ENCODE measurements at regions not wholly inside any gene's neighbourhood (a gene's known extent, or its start where the extent isn't known, plus 50 kb on each side); places are given as distances from the start of the nearest gene placed in this dataset.
"Not testable (repeated sequence)": the region's sequence is repeated elsewhere in the genome, so short reads cannot be mapped to it uniquely, and the experiment has no call there.

DNA sequence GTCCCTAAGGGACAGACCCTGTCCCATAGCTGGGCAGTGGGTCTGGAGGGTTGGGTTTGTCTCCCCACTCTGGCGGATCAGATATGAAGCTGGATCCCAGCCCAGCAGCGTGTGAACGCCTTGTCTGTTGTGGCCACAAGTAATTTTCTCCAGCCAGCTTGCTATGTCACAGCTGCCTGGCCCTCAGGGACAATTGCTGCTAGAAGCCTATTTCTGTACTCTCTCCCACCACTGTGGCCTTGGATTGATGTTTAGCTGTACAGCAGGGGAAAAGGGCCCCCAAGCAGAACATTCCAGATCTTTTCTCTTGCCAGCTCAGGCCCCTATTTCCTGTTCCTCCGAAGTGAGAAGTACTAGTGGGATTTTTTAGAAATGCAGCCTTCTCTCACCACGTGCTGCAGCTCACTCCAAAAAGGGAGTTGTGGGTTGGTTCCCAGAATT is 53.5 kb upstream of the WAC start:
- H3K4me3 ChIP-seq (ENCODE audit: low read depth in 1 of 3, low read length in 3 of 3), result no peak overlapping the region
- H3K27ac ChIP-seq (ENCODE audit: low read depth in 1 of 3, low read length in 2 of 3), result no peak overlapping the region
- H3K9me3 ChIP-seq (ENCODE audit: control insufficient read depth in 2 of 2, insufficient read depth in 1 of 2, low read depth in 1 of 2, low read length in 1 of 2), result no peaks in the 10 kb centered on the region
- no peaks in the 10 kb centered on the region for H3K27me3 ChIP-seq (ENCODE audit: control insufficient read depth in 3 of 3, insufficient read depth in 3 of 3, low read length in 3 of 3)
- DNase-seq (no peak), FAIRE-seq (no peak)
- WGBS, 3 donors, result 42 to 60% (median 45%) methylated on average over 5 of the region's 5 CpGs
- no peaks in the 10 kb centered on the region for H3K36me3 ChIP-seq (ENCODE audit: control insufficient read depth in 3 of 3, insufficient read depth in 2 of 3, low read depth in 1 of 3, low read length in 3 of 3)
- no peaks in the 10 kb centered on the region for H3K4me1 ChIP-seq (ENCODE audit: control insufficient read depth in 3 of 3, insufficient read depth in 2 of 3, low read depth in 1 of 3, low read length in 2 of 3)

DNA sequence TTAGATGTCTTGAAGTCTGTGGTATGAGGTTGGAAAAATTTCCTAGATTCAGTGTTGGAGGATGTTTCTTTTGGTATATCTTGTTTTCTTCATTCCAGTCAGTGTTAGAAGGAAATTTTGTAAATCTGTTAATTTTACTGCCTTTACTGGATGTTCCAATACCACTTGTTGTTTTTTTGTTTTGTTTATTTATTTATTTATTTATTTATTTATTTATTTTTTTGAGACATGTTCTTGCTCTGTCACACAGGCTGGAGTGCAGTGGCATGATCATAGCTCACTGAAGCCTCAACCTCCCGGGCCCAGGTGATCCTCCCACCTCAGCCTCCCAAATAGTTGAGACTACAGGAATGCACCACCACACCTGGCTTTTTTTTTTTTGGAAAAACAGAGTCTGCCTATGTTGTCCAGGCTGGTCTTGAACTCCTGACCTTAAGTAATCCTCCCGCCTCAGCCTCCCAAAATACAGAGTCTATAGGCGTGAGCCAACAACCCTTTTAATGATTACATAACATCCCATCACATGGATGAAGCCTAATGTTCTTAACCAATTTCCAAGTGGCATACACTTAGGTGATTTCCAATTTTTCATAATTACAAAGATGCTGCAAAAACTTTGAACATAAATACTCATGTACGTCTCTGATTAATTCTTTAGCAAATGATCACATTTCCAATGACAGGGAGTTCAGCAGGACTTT is 52.8 kb upstream of the WAC start:
- no peak for FAIRE-seq

GRCh38 chr10:28480628-28480965 is 52.3 kb upstream of the WAC start:
- no peaks in the 10 kb centered on the region for H3K36me3 ChIP-seq (ENCODE audit: control insufficient read depth in 3 of 3, insufficient read depth in 2 of 3, low read depth in 1 of 3, low read length in 3 of 3)
- H3K4me3 ChIP-seq (ENCODE audit: low read depth in 1 of 3, low read length in 3 of 3), result no peak overlapping the region
- no peaks in the 10 kb centered on the region for H3K4me1 ChIP-seq (ENCODE audit: control insufficient read depth in 3 of 3, insufficient read depth in 2 of 3, low read depth in 1 of 3, low read length in 2 of 3)
- H3K9me3 ChIP-seq (ENCODE audit: control insufficient read depth in 2 of 2, insufficient read depth in 1 of 2, low read depth in 1 of 2, low read length in 1 of 2), result no peaks in the 10 kb centered on the region
- 80 to 83% (median 81%) methylated on average over 3 of the region's 3 CpGs for WGBS, 3 donors
- FAIRE-seq (no peak), DNase-seq (no peak)
- H3K27ac ChIP-seq (ENCODE audit: low read depth in 1 of 3, low read length in 2 of 3), result no peak overlapping the region
- H3K27me3 ChIP-seq (ENCODE audit: control insufficient read depth in 3 of 3, insufficient read depth in 3 of 3, low read length in 3 of 3), result no peaks in the 10 kb centered on the region

More for the DNA sequence above, 52.8 kb upstream of the WAC start:
- Histone ChIP-seq H3K4me3 (ENCODE audit: low read depth in 1 of 3, low read length in 3 of 3) (no peak overlapping the region), H3K27me3 (ENCODE audit: control insufficient read depth in 3 of 3, insufficient read depth in 3 of 3, low read length in 3 of 3) (no peaks in the 10 kb centered on the region), H3K36me3 (ENCODE audit: control insufficient read depth in 3 of 3, insufficient read depth in 2 of 3, low read depth in 1 of 3, low read length in 3 of 3) (no peaks in the 10 kb centered on the region), H3K9me3 (ENCODE audit: control insufficient read depth in 2 of 2, insufficient read depth in 1 of 2, low read depth in 1 of 2, low read length in 1 of 2) (no peaks in the 10 kb centered on the region), H3K4me1 (ENCODE audit: control insufficient read depth in 3 of 3, insufficient read depth in 2 of 3, low read depth in 1 of 3, low read length in 2 of 3) (no peaks in the 10 kb centered on the region), H3K27ac (ENCODE audit: low read depth in 1 of 3, low read length in 2 of 3) (no peak overlapping the region)
- 86 to 92% (median 87%) methylated on average over 4 of the region's 4 CpGs for WGBS, 3 donors
- no peak for DNase-seq

DNA sequence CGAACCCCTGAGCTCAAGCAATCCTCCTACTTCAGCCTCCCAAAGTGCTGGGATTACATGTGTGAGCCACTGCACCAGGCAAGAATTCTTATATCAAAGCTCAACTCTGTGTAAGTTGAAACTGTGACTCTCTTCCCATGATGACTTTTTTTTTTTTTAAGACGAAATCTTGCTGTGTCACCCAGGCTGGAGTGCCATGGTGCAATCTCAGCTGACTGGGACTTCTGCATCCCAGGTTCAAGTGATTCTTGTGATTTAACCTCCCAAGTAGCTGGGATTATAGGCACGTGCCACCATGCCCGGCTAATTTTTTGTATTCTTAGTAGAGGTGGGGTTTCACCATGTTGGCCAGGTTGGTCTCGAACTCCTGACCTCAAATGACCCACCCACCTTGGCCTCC is 51.6 kb upstream of the WAC start:
- not testable (repeated sequence) for H3K27ac ChIP-seq (ENCODE audit: low read depth in 1 of 3, low read length in 2 of 3); FAIRE-seq; H3K4me1 ChIP-seq (ENCODE audit: control insufficient read depth in 3 of 3, insufficient read depth in 2 of 3, low read depth in 1 of 3, low read length in 2 of 3); H3K36me3 ChIP-seq (ENCODE audit: control insufficient read depth in 3 of 3, insufficient read depth in 2 of 3, low read depth in 1 of 3, low read length in 3 of 3); H3K4me3 ChIP-seq (ENCODE audit: low read depth in 1 of 3, low read length in 3 of 3); H3K27me3 ChIP-seq (ENCODE audit: control insufficient read depth in 3 of 3, insufficient read depth in 3 of 3, low read length in 3 of 3); H3K9me3 ChIP-seq (ENCODE audit: control insufficient read depth in 2 of 2, insufficient read depth in 1 of 2, low read depth in 1 of 2, low read length in 1 of 2); DNase-seq
- 79 to 81% (median 81%) methylated on average over 5 of the region's 5 CpGs for WGBS, 3 donors

DNA sequence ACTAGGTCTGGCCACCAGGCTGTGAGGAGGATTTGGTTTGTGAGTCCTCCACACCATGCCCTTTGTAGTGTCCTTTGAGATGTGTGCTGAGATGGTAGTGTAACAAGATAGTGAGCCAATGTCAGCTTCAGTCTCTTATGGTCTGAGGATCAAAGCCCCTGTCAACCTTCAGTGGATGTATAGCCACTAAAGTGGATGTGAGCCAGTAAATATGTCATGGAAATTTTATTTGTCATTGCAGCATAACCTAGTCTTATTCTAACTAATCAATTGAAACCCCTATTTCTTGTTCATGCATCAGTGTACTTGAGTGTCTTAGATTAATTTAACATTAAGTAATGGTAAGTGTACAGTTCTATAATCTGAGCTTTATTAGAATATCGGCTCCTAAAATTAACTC is 51.0 kb upstream of the WAC start:
- FAIRE-seq, result no peak
- H3K9me3 ChIP-seq (ENCODE audit: control insufficient read depth in 2 of 2, insufficient read depth in 1 of 2, low read depth in 1 of 2, low read length in 1 of 2), result no peaks in the 10 kb centered on the region
- no peak for DNase-seq
- no peak overlapping the region for H3K4me3 ChIP-seq (ENCODE audit: low read depth in 1 of 3, low read length in 3 of 3)
- H3K27me3 ChIP-seq (ENCODE audit: control insufficient read depth in 3 of 3, insufficient read depth in 3 of 3, low read length in 3 of 3), result peaks cover 0 to 3% (median 0%) of the 10 kb centered on the region in 3 donors
- H3K36me3 ChIP-seq (ENCODE audit: control insufficient read depth in 3 of 3, insufficient read depth in 2 of 3, low read depth in 1 of 3, low read length in 3 of 3), result no peaks in the 10 kb centered on the region
- 95 to 100% (median 97%) methylated on average over 1 of the region's 1 CpG for WGBS, 3 donors
- no peak overlapping the region for H3K27ac ChIP-seq (ENCODE audit: low read depth in 1 of 3, low read length in 2 of 3)
- no peaks in the 10 kb centered on the region for H3K4me1 ChIP-seq (ENCODE audit: control insufficient read depth in 3 of 3, insufficient read depth in 2 of 3, low read depth in 1 of 3, low read length in 2 of 3)
